Stimulated activated CD4-positive, alpha-beta T cell treated with anti-CD3 and anti-CD28 coated beads, Interleukin-1b, Interleukin-23, amount 100 ng/mL, for 1 hour (primary cell): ENCODE measurements at regions not wholly inside any gene's neighbourhood (a gene's known extent, or its start where the extent isn't known, plus 50 kb on each side); places are given as distances from the start of the nearest gene placed in this dataset.
"Not testable (repeated sequence)": the region's sequence is repeated elsewhere in the genome, so short reads cannot be mapped to it uniquely, and the experiment has no call there.

ENCODE experiments used
- DNase-seq, 2 donors: peaks; one replicate each; pipeline ENCODE4 v3.0.0-alpha.2; 2020; ENCODE audit warnings: low read depth in 2 of 2

DNA sequence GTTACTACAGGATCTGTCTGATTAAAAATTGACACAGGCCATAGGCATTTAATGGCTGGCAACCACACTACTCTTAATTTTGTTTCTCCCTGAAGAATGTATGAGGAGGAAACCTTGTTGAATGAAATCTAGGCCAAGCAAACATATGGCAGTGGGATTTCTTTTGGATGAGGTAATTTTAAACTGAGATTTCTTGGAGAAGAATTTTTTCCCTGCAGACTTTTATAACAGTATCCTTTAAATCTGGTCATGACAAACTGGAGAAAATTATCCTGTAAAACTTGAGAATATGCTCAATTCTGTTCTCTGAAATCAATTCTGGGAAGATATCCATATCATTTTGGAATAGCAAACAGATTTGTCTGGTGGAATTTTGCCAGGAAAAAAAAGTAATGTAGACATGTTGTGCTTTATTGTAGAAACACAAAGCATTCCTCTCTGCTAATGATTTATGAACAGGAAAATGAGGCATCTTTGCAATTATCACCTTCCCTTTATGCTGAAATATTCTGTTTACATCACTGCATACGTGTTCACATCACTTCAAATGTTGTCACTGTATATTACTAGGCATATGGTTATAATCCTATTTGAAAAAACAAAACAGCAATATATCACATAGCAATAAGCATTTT lies 108.3 kb upstream of the ARSJ start:
- no peak for DNase-seq

DNA sequence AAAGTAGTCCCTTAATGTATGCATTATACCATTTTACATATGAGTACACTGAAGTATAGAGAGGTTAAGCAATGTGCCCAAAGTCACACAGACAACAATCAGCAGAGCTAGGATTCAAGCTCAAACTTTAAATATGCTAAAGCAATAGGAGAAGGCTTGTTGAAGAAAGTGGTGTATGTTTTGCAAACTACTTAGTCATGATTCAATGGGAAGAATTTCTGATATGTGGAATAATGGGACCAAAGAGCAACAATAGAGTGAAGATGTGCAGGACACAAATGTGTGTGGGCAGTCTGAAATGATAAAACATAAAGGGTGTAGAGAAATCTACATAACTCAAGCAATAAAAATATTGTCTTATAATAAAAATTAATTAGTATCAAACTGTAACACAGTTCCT lies 109.0 kb upstream of the ARSJ start:
- no peak for DNase-seq

DNA sequence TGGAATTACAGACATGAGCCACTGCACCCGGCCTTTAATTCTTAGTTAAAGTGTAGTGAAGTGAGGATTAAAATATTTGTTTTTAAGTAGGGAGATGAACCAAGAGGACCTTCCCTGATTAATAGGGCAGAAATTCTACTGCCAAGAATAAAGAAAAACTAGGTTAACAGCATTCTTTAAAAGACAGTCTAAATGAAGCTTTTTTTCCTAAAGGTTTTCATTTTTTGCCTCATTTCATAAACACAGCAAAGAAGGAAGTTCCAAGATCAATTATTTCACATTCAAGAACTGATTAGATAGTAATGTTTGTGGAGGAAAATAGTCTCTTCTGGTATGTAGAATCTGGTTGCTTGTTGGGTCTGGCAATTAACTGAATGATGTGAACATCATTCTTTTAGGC lies 112.1 kb upstream of the ARSJ start:
- DNase-seq, result no peak

DNA sequence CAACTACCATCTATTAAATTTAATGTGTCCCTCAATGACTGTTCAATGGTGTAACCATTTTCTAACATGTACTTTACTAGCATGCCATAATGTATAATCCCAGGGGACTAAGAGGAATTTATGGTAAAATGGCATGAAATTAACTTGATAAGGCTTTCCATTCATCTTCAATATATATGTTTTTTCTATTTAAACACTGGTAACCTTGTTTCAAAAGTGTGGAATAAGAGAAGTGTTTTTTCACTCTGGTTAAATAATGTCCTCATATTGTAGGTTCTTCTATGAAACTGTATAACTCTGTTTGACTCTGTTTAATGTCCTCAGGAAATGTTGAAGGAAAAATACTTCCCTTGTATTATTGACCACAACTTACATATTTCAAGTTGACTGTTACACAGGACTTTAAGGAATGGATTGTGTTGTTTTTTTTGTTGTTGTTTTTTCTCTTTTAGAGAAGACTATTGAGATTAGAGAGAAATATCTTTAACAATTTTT lies 113.8 kb upstream of the ARSJ start:
- no peak for DNase-seq

DNA sequence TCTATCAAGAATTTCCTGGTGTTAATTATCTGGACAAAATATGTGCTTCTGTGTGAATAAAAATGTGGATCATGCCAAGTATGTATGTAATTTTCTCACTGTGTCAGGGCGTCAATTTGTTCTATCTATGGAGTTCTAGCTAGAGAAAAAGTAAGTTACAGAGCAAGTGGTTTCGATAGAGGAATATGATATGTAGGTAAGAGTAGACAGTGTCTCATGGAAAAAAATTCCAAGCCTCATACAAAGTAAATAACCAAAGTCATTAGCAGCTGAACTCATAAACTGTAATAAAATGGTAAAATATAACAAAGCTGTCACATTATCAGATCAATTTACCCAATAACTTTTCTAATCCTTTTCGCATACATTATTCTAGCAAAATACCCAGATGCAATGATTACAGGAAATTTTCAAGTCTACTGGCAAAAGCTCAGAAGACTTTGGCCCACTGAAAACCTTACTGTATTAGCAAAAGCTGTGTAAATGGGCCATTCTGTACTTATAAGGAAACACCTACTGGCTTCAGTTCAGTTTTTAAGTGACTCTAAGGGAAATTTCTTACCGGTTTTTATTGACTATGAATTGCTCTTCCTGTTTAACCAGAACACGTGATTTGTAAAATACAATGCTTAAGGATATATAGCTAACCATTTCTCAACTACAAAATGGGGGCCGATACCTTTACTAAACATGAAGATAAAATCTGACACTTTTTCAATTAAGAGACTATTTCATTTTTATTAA lies 121.0 kb upstream of the ARSJ start:
- no peak for DNase-seq

DNA sequence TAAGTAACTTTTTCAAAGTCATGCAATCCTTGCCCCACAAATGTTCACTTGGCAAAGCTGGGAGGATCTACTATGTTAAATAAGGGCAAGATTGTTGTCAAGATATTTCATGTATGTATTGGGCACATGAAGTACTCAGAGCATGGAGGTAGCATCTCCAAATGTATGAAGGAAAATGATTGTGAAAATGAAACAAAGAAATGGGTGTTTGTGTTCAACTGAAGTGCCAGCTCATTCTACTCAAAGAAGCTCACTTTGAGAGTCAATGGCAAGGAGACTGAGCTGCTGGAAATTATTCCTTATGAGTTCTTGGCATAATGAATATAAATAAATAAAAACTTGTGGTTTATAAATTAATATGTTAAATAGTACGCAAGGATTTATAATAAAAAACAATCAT lies 124.5 kb upstream of the ARSJ start:
- no peak for DNase-seq

DNA sequence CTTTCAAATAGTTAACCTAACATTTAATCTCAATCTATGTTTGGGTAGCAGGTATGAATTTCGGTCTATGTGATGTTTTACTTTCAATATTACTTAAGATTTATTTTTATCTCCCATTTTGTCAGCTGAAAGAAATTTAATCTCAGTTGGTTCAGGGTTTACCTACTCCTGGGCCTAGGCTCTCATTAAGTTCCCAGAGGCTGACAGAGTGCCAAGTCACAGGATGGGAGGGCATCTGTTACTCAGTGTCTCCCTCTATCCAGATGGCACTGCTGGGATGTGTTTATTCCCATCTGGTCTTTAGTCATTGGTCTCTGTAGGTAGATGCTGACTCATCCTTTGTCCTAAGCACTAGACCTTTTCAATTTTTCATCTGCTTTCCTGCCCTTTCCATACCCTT lies 129.4 kb upstream of the ARSJ start:
- no peak for DNase-seq

DNA sequence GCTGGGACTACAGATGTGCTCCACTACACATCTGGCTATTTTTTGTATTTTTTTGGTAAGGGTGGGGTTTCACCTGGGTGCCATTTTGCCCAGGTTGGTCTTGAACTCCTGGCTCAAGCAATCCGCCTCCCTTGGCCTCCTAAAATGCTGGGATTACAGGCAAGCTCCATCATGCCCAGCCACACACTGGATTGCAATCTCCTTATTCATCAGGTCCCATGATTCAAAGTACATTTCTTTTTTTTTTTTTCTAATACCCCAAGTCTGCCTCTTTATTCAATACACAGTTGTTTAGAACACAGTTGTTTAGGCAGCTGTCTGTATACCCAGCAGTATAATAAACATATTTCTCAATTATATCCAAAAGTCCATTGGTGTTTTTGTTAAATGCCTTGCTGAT lies 130.3 kb upstream of the ARSJ start:
- DNase-seq, result no peak

DNA sequence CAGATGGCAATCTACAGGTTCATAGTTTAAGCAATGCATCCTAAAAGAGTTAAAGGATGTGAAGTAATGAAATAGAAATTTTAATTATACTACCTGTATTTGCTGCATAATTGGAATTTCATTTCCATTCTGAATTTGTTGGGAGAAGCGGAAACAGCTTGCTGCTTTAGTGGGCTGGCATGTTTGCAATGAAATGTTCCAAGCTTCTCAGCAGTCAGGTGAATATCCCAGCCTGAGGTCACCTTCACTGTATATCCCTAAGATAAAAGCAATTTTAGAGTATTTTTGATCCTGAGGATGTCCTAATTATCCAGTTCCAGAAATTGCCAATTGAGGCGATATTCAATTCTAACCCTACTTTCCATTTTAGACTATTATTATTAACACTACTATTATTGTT lies 136.1 kb upstream of the ARSJ start:
- DNase-seq, result no peak

DNA sequence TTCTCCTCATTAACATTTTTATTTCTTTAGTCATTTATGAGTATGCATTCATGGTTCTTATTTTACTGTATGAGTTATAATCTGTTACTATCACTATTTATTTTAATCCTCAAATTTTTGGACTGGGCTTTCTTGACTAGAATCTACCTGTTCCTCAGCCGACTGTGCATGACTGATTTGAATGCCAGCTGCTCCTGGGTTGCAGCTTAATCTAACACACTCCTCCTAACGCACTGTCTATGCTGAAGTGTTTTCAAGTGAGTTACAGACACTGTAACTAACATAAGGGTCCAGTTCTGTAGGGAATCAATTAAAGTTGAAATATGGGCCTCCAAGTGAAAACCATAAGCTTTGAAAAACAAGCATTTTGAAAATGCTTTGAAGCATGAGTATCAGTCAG lies 137.4 kb upstream of the ARSJ start:
- no peak for DNase-seq

DNA sequence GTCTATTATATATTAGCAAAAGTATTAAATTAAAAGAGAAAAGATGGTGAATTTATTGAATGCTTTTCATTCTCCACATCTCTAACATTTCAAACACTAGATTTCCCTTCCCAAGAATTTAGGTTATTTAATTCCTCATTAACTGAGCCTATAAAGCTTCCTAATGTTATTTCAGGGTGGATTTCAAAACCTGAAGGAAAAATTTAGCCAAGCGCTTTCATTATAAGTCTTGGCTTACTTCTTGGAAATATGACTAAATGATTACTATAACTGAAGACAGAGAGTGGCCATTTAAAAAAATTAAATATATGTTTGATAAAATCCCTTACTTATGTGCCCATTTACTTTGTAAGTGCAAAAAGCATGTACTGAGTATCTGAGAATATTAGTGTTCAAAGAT lies 141.8 kb upstream of the ARSJ start:
- no peak for DNase-seq

DNA sequence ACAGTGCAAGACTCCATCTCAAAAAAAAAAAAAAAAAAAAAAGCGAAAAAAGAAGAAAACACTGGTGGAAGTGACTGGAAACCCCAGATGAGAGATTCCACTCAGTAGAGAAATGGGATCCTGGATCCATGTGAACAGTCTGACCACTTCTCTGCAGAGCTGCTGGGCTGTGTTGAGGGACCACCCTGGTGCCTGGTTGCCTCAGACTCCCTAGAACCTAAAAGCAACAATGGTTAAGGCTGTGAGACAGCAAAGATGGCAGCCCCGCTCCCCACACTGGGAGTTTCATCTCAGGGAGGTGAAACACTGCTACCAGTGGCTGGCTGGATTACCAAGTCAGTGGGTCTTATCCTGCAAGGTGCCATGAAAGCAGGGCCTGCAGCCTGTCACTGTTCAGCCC lies 152.8 kb upstream of the ARSJ start:
- DNase-seq, result no peak

DNA sequence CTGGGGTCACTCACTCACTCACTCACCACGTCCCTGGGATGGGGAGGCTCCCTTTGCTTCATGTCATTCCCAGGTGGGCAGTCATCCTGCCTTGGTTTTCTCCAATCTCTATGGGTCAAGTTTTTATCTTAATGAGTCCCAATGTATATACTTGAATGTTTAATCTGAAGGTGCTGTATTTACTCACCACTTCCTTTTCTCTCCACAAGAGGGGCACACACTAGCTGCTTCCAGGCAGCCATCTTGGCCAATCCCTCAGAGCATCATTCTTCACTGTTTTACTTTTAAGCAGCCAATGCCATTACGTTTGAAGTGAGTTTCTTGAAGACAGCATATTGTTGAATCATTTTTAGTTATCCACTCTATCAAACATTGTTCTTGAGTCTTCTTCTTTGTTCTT lies 153.4 kb upstream of the ARSJ start:
- no peak for DNase-seq

DNA sequence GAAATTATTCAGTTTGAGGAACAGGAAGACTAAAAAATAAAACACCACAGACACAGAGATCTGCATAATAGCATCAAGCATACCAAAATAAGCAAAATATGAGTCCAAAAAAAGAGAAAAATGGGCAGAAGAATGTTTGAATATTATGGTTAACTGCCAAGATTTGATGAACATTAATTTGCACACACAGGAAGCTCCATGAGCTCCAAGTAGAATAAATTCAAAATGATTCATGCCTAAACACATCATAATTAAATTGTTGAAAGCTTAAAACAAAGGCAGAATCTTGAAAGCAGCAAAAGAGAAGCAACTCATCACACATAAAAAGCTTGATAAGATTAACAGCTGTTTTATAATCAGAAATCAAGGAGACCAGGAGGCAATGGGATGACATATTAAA lies 156.6 kb upstream of the ARSJ start:
- no peak for DNase-seq

DNA sequence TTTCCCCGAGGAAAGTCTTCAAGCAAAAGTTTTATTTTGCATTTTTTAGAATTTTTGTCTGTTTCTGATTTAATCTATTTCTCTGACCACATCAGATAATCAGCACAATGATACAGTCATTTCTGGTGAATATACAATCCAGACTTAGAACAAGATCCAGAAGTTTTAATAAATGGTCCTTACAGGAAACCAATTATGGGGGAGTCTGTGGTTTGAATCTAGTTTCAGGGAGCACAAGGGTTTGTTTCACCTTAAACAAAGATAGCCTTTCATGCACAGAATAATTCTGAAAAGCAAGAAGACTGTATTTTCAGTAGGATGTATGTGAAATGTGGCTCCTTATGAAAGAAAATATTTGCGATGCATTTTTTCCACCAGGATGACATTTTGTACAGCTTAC lies 158.5 kb upstream of the ARSJ start:
- DNase-seq, result no peak

DNA sequence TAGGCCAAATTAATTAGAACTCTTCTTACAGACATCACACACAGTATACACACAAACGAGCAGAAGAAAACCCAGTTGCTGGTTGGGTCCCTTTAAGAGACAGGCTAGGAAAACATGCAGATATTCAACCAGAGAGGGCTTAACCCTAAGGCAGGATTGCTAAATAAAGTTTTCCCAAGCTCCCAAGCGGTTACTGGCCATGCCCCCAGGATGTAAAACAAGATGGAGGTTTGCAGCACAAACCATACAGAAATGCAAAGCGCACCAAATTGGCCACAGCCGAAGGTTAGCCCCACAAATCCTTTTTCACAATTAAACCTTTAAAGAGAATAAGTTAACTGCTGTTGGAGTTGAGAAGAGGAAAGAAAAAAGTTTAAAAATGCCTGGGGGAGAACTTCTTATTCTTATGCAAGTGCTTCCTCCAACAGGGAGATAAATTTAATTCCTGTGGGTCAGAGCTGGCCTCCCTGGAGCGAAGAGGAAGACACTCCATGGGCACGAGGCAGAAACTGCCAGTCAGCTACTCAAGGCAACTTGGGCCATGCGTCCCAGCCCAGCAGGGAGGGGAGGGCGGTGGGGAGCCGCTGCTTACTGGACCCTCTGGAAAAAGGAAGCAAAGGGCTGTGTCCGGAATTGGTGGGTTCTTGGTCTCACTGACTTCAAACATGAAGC lies 167.6 kb upstream of the ARSJ start:
- DNase-seq, result no peak

DNA sequence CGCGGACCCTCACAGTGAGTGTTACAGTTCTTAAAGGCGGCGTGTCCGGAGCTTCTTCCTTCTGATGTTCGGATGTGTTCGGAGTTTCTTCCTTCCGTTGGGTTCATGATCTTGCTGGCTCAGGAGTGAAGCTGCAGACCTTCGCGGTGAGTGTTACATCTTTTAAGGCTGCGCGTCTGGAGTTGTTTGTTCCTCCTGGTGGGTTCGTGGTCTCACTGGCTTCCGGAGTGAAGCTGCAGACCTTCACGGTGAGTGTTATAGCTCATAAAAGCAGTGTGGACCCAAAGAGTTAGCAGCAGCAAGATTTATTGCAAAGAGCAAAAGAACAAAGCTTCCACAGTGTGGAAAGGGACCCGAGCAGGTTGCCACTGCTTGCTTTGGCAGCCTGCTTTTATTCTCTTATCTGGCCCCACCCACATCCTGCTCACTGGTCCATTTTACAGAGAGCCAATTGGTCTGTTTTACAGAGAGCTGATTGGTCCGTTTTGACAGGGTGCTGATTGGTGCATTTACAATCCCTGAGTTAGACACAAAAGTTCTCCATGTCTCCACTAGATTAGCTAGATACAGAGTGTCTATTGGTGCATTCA lies 168.3 kb upstream of the ARSJ start:
- DNase-seq, result not testable (repeated sequence)

DNA sequence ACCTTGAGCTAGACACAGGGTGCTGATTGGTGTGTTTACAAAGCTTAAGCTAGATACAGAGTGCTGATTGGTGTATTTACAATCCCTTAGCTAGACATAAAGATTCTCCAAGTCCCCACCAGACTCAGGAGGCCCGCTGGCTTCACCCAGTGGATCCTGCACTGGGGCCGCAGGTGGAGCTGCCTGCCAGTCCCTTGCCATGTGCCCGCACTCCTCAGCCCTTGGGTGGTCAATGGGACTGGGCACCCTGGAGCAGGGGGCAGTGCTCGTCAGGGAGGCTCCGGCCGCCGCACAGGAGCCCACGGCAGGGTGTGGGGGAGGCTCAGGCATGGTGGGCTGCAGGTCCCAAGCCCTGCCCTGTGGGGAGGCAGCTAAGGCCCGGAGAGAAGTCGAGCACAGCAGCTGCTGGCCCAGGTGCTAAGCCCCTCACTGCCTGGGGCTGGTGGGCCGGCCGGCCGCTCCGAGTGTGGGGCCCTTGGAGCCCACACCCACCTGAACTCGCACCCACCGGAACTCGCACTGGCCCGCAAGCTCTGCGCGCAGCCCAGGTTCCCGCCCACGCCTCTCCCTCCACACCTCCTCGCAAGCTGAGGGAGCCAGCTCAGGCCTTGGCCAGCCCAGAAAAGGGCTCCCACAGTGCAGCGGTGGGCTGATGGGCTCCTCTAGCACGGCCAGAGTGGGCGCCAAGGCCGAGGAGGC lies 169.1 kb upstream of the ARSJ start:
- DNase-seq, result not testable (repeated sequence)

DNA sequence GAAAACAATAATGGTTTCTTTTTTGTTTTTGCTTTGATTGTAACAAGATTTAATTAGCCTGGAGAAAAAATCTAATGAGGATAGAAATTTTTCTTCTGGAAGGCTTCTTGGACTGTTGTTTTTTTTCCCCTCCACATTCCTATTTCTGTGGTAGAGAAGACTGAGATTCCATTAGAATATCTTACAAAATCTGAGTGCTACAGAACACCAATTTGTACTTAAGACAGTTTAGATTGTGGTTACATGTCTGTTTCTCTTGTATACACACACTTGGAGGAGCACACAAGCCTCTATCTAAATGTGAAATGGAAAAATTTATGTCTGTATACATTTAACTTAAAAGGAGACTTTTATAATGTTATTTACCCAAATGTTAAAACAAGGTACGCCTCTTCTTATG lies 176.9 kb upstream of the ARSJ start:
- DNase-seq, result no peak

DNA sequence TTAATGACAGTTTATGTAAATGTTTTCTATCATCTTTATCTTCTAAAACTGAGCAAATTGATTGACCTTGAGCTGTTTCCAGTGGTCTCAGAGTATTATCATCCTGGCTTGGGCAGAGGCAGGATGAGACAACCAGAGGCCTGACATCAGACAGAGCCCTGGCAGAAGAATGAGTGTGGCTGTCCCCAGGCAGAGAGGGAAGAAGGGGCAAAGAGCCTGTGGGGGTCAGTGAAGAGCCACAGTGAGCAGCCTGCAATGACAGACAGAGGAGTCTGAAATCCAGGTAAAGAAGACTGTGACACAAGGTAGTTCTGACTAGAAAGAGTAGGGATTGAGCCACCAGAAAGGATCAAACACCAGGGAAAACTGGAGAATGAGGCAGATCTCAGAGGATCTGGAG lies 182.4 kb upstream of the ARSJ start:
- no peak for DNase-seq

DNA sequence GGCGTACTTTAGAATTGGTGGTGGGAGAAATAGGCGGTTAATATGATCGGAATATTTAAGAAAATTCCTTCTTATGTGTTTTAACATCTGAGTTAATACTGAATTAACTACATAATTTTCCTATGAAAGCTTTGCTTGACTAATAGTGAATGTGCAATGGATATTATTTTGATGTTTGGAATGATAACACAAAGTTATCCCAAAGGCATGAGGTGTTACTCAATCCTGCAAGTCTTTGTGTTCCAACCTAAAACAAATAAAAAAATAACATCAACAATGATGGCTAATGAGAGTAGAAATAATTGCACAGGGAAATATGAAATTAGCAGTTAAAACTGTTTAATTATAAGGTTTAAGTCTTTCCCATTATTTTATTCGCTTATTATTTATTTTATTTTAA lies 183.6 kb upstream of the ARSJ start:
- DNase-seq, result no peak

DNA sequence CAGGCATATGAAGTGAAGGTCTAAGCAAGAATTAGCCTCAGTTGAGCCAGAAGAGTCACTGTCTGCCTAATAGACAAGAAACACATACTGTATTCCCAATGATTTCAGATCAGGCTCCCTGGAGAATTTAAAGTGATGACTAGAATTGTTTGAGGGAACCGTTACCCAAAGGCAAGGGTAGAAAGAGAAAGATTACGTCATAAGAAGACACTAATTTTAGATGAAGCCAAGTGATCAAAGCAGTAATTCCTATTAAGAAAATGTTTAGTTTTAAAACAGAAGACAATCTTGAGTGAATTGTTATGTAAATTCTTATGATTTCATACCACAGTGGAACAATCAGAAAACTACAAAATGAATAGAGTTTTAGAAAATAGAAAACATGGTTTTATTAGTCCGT lies 194.5 kb upstream of the ARSJ start:
- no peak for DNase-seq
